ENCODE measurements at regions not wholly inside any gene's neighbourhood (a gene's known extent, or its start where the extent isn't known, plus 50 kb on each side); places are given as distances from the start of the nearest gene placed in this dataset.

- no peak for DNase-seq
These were observed 393.4 kb downstream of the ZNF608 start for GRCh38 chr5:124353016-124353415.

- no peak for DNase-seq
These were observed 394.1 kb downstream of the ZNF608 start for GRCh38 chr5:124352312-124352711.

- DNase-seq = no peak
These were observed 396.5 kb downstream of the ZNF608 start for GRCh38 chr5:124349931-124350330.

- DNase-seq = no peak
These were observed 403.0 kb downstream of the ZNF608 start for GRCh38 chr5:124343451-124343867.

- DNase-seq = no peak
These were observed 403.5 kb downstream of the ZNF608 start for GRCh38 chr5:124342986-124343385.

GRCh38 chr5:124342584-124342983, 403.9 kb downstream of the ZNF608 start:
- DNase-seq = no peak

- DNase-seq = no peak
These were observed 404.4 kb downstream of the ZNF608 start for GRCh38 chr5:124342027-124342471.

GRCh38 chr5:124341066-124341858, 405.2 kb downstream of the ZNF608 start:
- DNase-seq = no peak

GRCh38 chr5:124337996-124338395, 408.4 kb downstream of the ZNF608 start:
- no peak for DNase-seq

GRCh38 chr5:124333298-124333979, 413.0 kb downstream of the ZNF608 start:
- no peak for DNase-seq

- no peak for DNase-seq
These were observed 414.2 kb downstream of the ZNF608 start for GRCh38 chr5:124332273-124332672.

GRCh38 chr5:124330595-124331220, 415.7 kb downstream of the ZNF608 start:
- no peak for DNase-seq

GRCh38 chr5:124328201-124328600, 418.2 kb downstream of the ZNF608 start:
- no peak for DNase-seq

GRCh38 chr5:124318661-124319060, 427.8 kb downstream of the ZNF608 start:
- no peak for DNase-seq

- DNase-seq = no peak
These were observed 429.0 kb downstream of the ZNF608 start for GRCh38 chr5:124317451-124317850.

GRCh38 chr5:124315741-124316415, 430.6 kb downstream of the ZNF608 start:
- DNase-seq = no peak

GRCh38 chr5:124310453-124310852, 436.0 kb downstream of the ZNF608 start:
- no peak for DNase-seq

- no peak for DNase-seq
These were observed 437.0 kb downstream of the ZNF608 start for GRCh38 chr5:124309241-124309980.

- DNase-seq = no peak
These were observed 443.1 kb downstream of the ZNF608 start for GRCh38 chr5:124303366-124303765.

- no peak for DNase-seq
These were observed 443.9 kb downstream of the ZNF608 start for GRCh38 chr5:124302533-124302932.

GRCh38 chr5:124301850-124302249, 444.6 kb downstream of the ZNF608 start:
- no peak for DNase-seq

GRCh38 chr5:124300815-124301621, 445.4 kb downstream of the ZNF608 start:
- DNase-seq = no peak
